ENCODE measurements at regions not wholly inside any gene's neighbourhood (a gene's known extent, or its start where the extent isn't known, plus 50 kb on each side); places are given as distances from the start of the nearest gene placed in this dataset.

- TF ChIP-seq GABPA (IDR thresholded peaks at IDR 0.05; ENCODE audit: borderline replicate concordance, insufficient read depth, low read length), result no peak
- no peak for TF ChIP-seq TEAD4 (IDR thresholded peaks at IDR 0.05; ENCODE audit: low read depth, low read length)
- TF ChIP-seq POLR2A (IDR thresholded peaks at IDR 0.05; ENCODE audit: control extremely low read depth in 1 of 2, low read depth in 2 of 2, low read length in 2 of 2), result no peak
- TF ChIP-seq CBX5 (IDR thresholded peaks at IDR 0.05; ENCODE audit: low read depth, low read length), result no peak
Measured at GRCh38 chr9:14554886-14555285, 138.3 kb downstream of the ZDHHC21 start (continued).
